CD14-positive monocyte (primary cell): ENCODE measurements at regions not wholly inside any gene's neighbourhood (a gene's known extent, or its start where the extent isn't known, plus 50 kb on each side); places are given as distances from the start of the nearest gene placed in this dataset.

Source experiments
- DNase-seq, 3 donors: peaks; one replicate each; pipeline ENCODE4 v3.0.0-alpha.2; 2011 to 2022
- H2AFZ ChIP-seq: 2 replicates; pipeline ENCODE4 v1.6.0; 2012; ENCODE audit warnings: mild to moderate bottlenecking, low read depth, low read length, inconsistent platforms; ENCODE audit not compliant: insufficient read depth, poor library complexity, severe bottlenecking
- H3K27ac ChIP-seq, 2 donors: 1 replicate in 1 of 2; 2 replicates in 1 of 2; pipeline ENCODE4 v1.5.1; 2012 to 2013; ENCODE audit warnings: low read length in 2 of 2, control low read depth in 1 of 2, inconsistent platforms in 1 of 2, low read depth in 1 of 2, mild to moderate bottlenecking in 1 of 2
- H3K27me3 ChIP-seq, 2 donors: one replicate each; pipeline versions ENCODE4 v1.6.0 to v1.6.1; 2011 to 2013; ENCODE audit warnings: low read length in 2 of 2; ENCODE audit not compliant: control insufficient read depth in 2 of 2, insufficient read depth in 2 of 2
- H3K36me3 ChIP-seq, 2 donors: replicated peaks in 1 of 2; 1 replicate in 1 of 2; 2 replicates in 1 of 2; pipeline versions ENCODE4 v1.5.1 to v1.6.1; 2012 to 2013; ENCODE audit warnings: low read length in 2 of 2, control low read depth in 1 of 2, inconsistent platforms in 1 of 2, mild to moderate bottlenecking in 1 of 2; ENCODE audit not compliant: insufficient read depth in 2 of 2, control insufficient read depth in 1 of 2
- H3K4me1 ChIP-seq, 2 donors: 1 replicate in 1 of 2; 2 replicates in 1 of 2; pipeline versions ENCODE4 v1.5.1 to v1.6.1; 2012 to 2013; ENCODE audit warnings: low read length in 2 of 2, control low read depth in 1 of 2, inconsistent platforms in 1 of 2, mild to moderate bottlenecking in 1 of 2, moderate library complexity in 1 of 2; ENCODE audit not compliant: insufficient read depth in 2 of 2, control insufficient read depth in 1 of 2
- H3K4me2 ChIP-seq: replicated peaks from 2 replicates; pipeline ENCODE3; 2012; ENCODE audit warnings: low read length, moderate library complexity, mild to moderate bottlenecking; ENCODE audit not compliant: poor library complexity, severe bottlenecking; ENCODE audit errors: extremely low read depth
- H3K4me3 ChIP-seq, 3 experiments: fragments of 200-600 bp in 1 of 3; sonication (generic) in 1 of 3; replicated peaks in 1 of 3; 1 replicate in 2 of 3; 2 replicates in 1 of 3; pipeline ENCODE4 v1.5.1; 2011 to 2013; ENCODE audit warnings: low read length in 3 of 3, mild to moderate bottlenecking in 3 of 3, control low read depth in 2 of 3, low read depth in 2 of 3, inconsistent platforms in 1 of 3, moderate library complexity in 1 of 3
- H3K79me2 ChIP-seq: 2 replicates; pipeline ENCODE4 v1.6.0; 2012; ENCODE audit warnings: mild to moderate bottlenecking, control low read depth, inconsistent platforms, low read length, moderate library complexity; ENCODE audit not compliant: insufficient read depth
- H3K9ac ChIP-seq: 2 replicates; pipeline ENCODE4 v1.6.0; 2017; ENCODE audit warnings: low read length, mild to moderate bottlenecking; ENCODE audit not compliant: insufficient read depth, poor library complexity, severe bottlenecking
- H3K9me3 ChIP-seq, 2 donors: replicated peaks in 1 of 2; 1 replicate in 1 of 2; 2 replicates in 1 of 2; pipeline versions ENCODE4 v1.5.1 to v1.6.1; 2012 to 2013; ENCODE audit warnings: low read length in 2 of 2, control low read depth in 1 of 2; ENCODE audit not compliant: control insufficient read depth in 1 of 2, insufficient read depth in 1 of 2
- H4K20me1 ChIP-seq: 2 replicates; pipeline ENCODE4 v1.6.0; 2012; ENCODE audit warnings: mild to moderate bottlenecking, low read length, control low read depth, moderate library complexity; ENCODE audit not compliant: insufficient read depth
- H3K27ac Mint-ChIP-seq, 7 donors: one replicate each; pipeline ENCODE4 v1.8.0; 2020; ENCODE audit warnings: mild to moderate bottlenecking in 7 of 7, mixed read lengths in 7 of 7, moderate library complexity in 6 of 7, inconsistent platforms in 2 of 7
- H3K27me3 Mint-ChIP-seq, 3 donors: one replicate each; pipeline ENCODE4 v1.8.0; 2021 to 2022; ENCODE audit warnings: low read depth in 3 of 3, mild to moderate bottlenecking in 3 of 3, mixed read lengths in 3 of 3, moderate library complexity in 3 of 3, inconsistent platforms in 1 of 3
- H3K36me3 Mint-ChIP-seq, 2 donors: one replicate each; pipeline ENCODE4 v1.8.0; 2020; ENCODE audit warnings: mixed read lengths in 2 of 2, inconsistent platforms in 1 of 2, mild to moderate bottlenecking in 1 of 2
- H3K4me1 Mint-ChIP-seq: one replicate; pipeline ENCODE4 v1.8.0; 2020; ENCODE audit warnings: mild to moderate bottlenecking, mixed read lengths
- H3K4me3 Mint-ChIP-seq, 2 donors: one replicate each; pipeline ENCODE4 v1.8.0; 2020; ENCODE audit warnings: mild to moderate bottlenecking in 2 of 2, mixed read lengths in 2 of 2, moderate library complexity in 1 of 2
- H3K9me3 Mint-ChIP-seq, 7 donors: one replicate each; pipeline ENCODE4 v1.8.0; 2020 to 2022; ENCODE audit warnings: mixed read lengths in 7 of 7, mild to moderate bottlenecking in 6 of 7, moderate library complexity in 6 of 7, inconsistent platforms in 2 of 7
- WGBS: methylation state at CpG from one replicate; pipeline ENCODE4 v1.1.5; 2013; ENCODE audit warnings: missing lambda C conversion rate; ENCODE audit not compliant: insufficient coverage; 5-methylcytosine and 5-hydroxymethylcytosine counted together
- intact Hi-C, 2 donors: fragments of 100-400 bp; cut with micrococcal nuclease; formaldehyde crosslinking; loops; one replicate each; pipeline versions ENCODE4 v1.15.0 to v1.15.1; 2023
- TF ChIP-seq, protein P1 (sequence below): fragments of 200-600 bp; IDR thresholded peaks from one replicate; pipeline ENCODE4 v1.8.0; 2022; ENCODE audit warnings: antibody characterized with exemption, mild to moderate bottlenecking

- Mint-ChIP-seq H3K36me3 (no peaks in the 10 kb centered on the region), H3K4me3 (no peak overlapping the region), H3K9me3 (peaks cover 0 to 7% (median 2%) of the 10 kb centered on the region in 7 donors), H3K4me1 (no peaks in the 10 kb centered on the region), H3K27me3 (peaks cover 0 to 1% (median 0%) of the 10 kb centered on the region in 3 donors), H3K27ac (no peak overlapping the region)
- no peak overlapping the region for H2AFZ ChIP-seq
- no peaks in the 10 kb centered on the region for H3K79me2 ChIP-seq
- no peak overlapping the region for H3K4me3 ChIP-seq
- no peak for DNase-seq
- H3K27ac ChIP-seq: no peak overlapping the region
- no peak overlapping the region for H3K9ac ChIP-seq
- no peaks in the 10 kb centered on the region for H3K27me3 ChIP-seq
- intact Hi-C loops: no loop called here
- H3K36me3 ChIP-seq: no peaks in the 10 kb centered on the region
- no peak overlapping the region for H3K4me2 ChIP-seq
- TF ChIP-seq, protein P1, sequence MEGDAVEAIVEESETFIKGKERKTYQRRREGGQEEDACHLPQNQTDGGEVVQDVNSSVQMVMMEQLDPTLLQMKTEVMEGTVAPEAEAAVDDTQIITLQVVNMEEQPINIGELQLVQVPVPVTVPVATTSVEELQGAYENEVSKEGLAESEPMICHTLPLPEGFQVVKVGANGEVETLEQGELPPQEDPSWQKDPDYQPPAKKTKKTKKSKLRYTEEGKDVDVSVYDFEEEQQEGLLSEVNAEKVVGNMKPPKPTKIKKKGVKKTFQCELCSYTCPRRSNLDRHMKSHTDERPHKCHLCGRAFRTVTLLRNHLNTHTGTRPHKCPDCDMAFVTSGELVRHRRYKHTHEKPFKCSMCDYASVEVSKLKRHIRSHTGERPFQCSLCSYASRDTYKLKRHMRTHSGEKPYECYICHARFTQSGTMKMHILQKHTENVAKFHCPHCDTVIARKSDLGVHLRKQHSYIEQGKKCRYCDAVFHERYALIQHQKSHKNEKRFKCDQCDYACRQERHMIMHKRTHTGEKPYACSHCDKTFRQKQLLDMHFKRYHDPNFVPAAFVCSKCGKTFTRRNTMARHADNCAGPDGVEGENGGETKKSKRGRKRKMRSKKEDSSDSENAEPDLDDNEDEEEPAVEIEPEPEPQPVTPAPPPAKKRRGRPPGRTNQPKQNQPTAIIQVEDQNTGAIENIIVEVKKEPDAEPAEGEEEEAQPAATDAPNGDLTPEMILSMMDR: no peak
- H4K20me1 ChIP-seq: no peaks in the 10 kb centered on the region
- H3K9me3 ChIP-seq: no peaks in the 10 kb centered on the region
- H3K4me1 ChIP-seq: no peaks in the 10 kb centered on the region
Observed at GRCh38 chr2:147374423-147374811, 470.4 kb upstream of the ACVR2A start.

DNA sequence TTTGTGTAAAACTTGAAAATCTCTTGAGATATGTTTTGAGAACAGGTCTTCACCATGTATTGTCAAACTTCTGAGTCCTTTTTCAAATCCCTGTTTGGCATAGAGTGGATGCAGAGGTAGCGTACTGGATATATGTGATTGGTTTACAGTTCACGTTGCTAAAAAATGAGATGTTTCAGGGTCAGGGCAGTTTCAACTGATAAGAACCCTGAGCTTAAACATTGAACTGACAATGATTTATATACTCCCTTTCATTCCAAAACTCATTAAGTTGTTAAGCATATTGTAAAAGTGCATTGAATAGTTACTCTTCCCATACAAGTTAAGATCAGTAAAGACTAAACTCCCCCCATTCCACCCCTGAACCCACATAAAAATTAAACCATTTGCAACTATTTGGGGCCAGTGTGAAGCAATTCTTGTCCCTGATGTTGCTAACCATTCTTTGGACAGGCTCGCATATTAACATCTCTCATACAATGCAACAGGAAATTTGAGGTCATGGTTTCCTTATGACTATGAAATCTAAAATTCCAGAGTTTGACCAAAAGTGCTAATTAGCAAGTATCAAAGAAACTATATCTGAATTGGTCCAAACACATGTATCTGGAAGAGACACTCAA lies 470.9 kb upstream of the ACVR2A start:
- whole genome bisulfite sequencing: no CpG with 5 or more reads among the region's 3 CpGs
- no peak overlapping the region for H3K27ac ChIP-seq
- no peak for DNase-seq
- H3K4me2 ChIP-seq: no peak overlapping the region
- Mint-ChIP-seq H3K27ac (no peak overlapping the region), H3K9me3 (peaks cover 0 to 7% (median 2%) of the 10 kb centered on the region in 7 donors), H3K27me3 (peaks cover 0 to 1% (median 0%) of the 10 kb centered on the region in 3 donors), H3K36me3 (no peaks in the 10 kb centered on the region), H3K4me3 (no peak overlapping the region), H3K4me1 (no peaks in the 10 kb centered on the region)
- H3K36me3 ChIP-seq: no peaks in the 10 kb centered on the region
- TF ChIP-seq, protein P1: no peak
- no peaks in the 10 kb centered on the region for H3K27me3 ChIP-seq
- no peaks in the 10 kb centered on the region for H3K9me3 ChIP-seq
- no peaks in the 10 kb centered on the region for H3K4me1 ChIP-seq
- intact Hi-C loops: no loop called here
- H3K4me3 ChIP-seq: no peak overlapping the region
- H3K9ac ChIP-seq: no peak overlapping the region
- no peaks in the 10 kb centered on the region for H3K79me2 ChIP-seq
- no peaks in the 10 kb centered on the region for H4K20me1 ChIP-seq
- H2AFZ ChIP-seq: no peak overlapping the region
